DOHH2 (cell line): ENCODE measurements at regions not wholly inside any gene's neighbourhood (a gene's known extent, or its start where the extent isn't known, plus 50 kb on each side); places are given as distances from the start of the nearest gene placed in this dataset.

Source experiments
- H3F3A ChIP-seq: fragments of 200-600 bp; sonication (generic), shearing (Covaris generic); 2 replicates; pipeline ENCODE4 v1.6.0; 2016; ENCODE audit warnings: antibody characterized with exemption, mild to moderate bottlenecking; ENCODE audit not compliant: control insufficient read depth, insufficient read depth
- H3K27ac ChIP-seq: fragments of 200-600 bp; sonication (generic); 2 replicates; pipeline ENCODE4 v1.5.1; 2014; ENCODE audit warnings: low read depth, mild to moderate bottlenecking, low read length, moderate library complexity
- H3K27me3 ChIP-seq: fragments of 200-600 bp; sonication (generic); 2 replicates; pipeline ENCODE4 v1.6.1; 2014; ENCODE audit warnings: mild to moderate bottlenecking, low read length, mixed read lengths; ENCODE audit not compliant: control insufficient read depth
- H3K36me3 ChIP-seq: fragments of 200-600 bp; sonication (generic); 2 replicates; pipeline ENCODE4 v1.6.1; 2014; ENCODE audit warnings: mild to moderate bottlenecking, low read length, moderate library complexity, mixed read lengths; ENCODE audit not compliant: control insufficient read depth
- H3K4me1 ChIP-seq: fragments of 200-600 bp; sonication (generic); 2 replicates; pipeline ENCODE4 v1.6.1; 2014; ENCODE audit warnings: mild to moderate bottlenecking, low read length, mixed read lengths; ENCODE audit not compliant: control insufficient read depth
- H3K4me2 ChIP-seq: fragments of 200-600 bp; sonication (generic); 2 replicates; pipeline ENCODE4 v1.6.0; 2014; ENCODE audit warnings: mild to moderate bottlenecking, low read length, moderate library complexity
- H3K4me3 ChIP-seq: fragments of 200-600 bp; sonication (generic); 2 replicates; pipeline ENCODE4 v1.5.1; 2014; ENCODE audit warnings: mild to moderate bottlenecking, low read length, mixed read lengths
- H3K79me2 ChIP-seq: fragments of 200-600 bp; sonication (generic); 2 replicates; pipeline ENCODE4 v1.6.1; 2014; ENCODE audit warnings: mild to moderate bottlenecking, low read length, mixed read lengths; ENCODE audit not compliant: control insufficient read depth
- H3K9me2 ChIP-seq: fragments of 200-600 bp; sonication (generic); replicated peaks from 2 replicates; pipeline ENCODE4 v1.6.1; 2014; ENCODE audit warnings: mild to moderate bottlenecking, low read length, mixed read lengths; ENCODE audit not compliant: control insufficient read depth
- H3K9me3 ChIP-seq: fragments of 200-600 bp; sonication (generic); 2 replicates; pipeline ENCODE4 v1.6.1; 2014; ENCODE audit warnings: antibody characterized with exemption, low read length, mixed read lengths; ENCODE audit not compliant: control insufficient read depth, insufficient read depth
- H4K20me1 ChIP-seq: fragments of 200-600 bp; sonication (generic); 2 replicates; pipeline ENCODE4 v1.6.0; 2014; ENCODE audit warnings: low read depth, mild to moderate bottlenecking, antibody characterized with exemption, low read length, moderate library complexity; ENCODE audit not compliant: control insufficient read depth, insufficient read depth
- EZH2phosphoT487 ChIP-seq: fragments of 200-600 bp; sonication (generic); IDR thresholded peaks from 2 replicates; pipeline ENCODE4 v1.6.1; 2017; ENCODE audit warnings: borderline replicate concordance, mild to moderate bottlenecking, antibody characterized with exemption, low read length, moderate library complexity, mixed read lengths
- TF ChIP-seq, protein P1 (sequence below): fragments of 200-600 bp; sonication (generic); IDR thresholded peaks from one replicate; pipeline ENCODE4 v1.5.1; 2014; ENCODE audit warnings: antibody characterized with exemption, mild to moderate bottlenecking, low read depth, low read length; ENCODE audit not compliant: poor library complexity, severe bottlenecking

GRCh38 chr4:59094505-59094904 lies 1984.3 kb upstream of the IGFBP7 start:
- Histone ChIP-seq H3K36me3 (no peaks in the 10 kb centered on the region), H4K20me1 (no peaks in the 10 kb centered on the region), H3K4me1 (no peaks in the 10 kb centered on the region), H3K79me2 (no peaks in the 10 kb centered on the region), H3F3A (no peaks in the 10 kb centered on the region), H3K9me3 (no peaks in the 10 kb centered on the region), H3K4me3 (no peak overlapping the region), H3K27me3 (no peaks in the 10 kb centered on the region), H3K27ac (no peak overlapping the region), H3K4me2 (no peak overlapping the region), H3K9me2 (no peaks in the 10 kb centered on the region)
- TF ChIP-seq, protein P1, sequence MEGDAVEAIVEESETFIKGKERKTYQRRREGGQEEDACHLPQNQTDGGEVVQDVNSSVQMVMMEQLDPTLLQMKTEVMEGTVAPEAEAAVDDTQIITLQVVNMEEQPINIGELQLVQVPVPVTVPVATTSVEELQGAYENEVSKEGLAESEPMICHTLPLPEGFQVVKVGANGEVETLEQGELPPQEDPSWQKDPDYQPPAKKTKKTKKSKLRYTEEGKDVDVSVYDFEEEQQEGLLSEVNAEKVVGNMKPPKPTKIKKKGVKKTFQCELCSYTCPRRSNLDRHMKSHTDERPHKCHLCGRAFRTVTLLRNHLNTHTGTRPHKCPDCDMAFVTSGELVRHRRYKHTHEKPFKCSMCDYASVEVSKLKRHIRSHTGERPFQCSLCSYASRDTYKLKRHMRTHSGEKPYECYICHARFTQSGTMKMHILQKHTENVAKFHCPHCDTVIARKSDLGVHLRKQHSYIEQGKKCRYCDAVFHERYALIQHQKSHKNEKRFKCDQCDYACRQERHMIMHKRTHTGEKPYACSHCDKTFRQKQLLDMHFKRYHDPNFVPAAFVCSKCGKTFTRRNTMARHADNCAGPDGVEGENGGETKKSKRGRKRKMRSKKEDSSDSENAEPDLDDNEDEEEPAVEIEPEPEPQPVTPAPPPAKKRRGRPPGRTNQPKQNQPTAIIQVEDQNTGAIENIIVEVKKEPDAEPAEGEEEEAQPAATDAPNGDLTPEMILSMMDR: no peak
- no peak for TF ChIP-seq EZH2phosphoT487

DNA sequence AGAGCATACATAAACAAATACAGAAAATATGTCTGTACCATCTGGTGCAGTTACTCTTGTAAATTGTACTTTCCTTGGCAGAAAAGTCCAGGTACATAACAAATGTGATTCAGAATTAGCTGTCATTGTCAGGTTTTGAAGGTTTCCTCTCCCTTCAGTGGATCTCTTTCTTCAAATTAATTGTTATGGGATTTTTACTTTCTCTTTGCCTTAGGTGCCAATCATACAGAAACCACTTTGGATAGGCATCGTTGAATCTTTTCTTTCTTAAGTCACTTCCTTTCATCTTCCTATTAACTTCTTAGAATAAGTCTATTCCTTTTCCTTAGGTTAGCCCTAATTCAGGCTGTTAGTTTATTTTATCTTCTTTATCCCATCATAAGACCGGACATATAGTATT lies 1992.1 kb upstream of the IGFBP7 start:
- no peaks in the 10 kb centered on the region for H4K20me1 ChIP-seq
- H3K4me1 ChIP-seq: no peaks in the 10 kb centered on the region
- H3K4me2 ChIP-seq: no peak overlapping the region
- no peaks in the 10 kb centered on the region for H3F3A ChIP-seq
- H3K27me3 ChIP-seq: no peaks in the 10 kb centered on the region
- no peaks in the 10 kb centered on the region for H3K79me2 ChIP-seq
- TF ChIP-seq EZH2phosphoT487: no peak
- TF ChIP-seq, protein P1: no peak
- no peaks in the 10 kb centered on the region for H3K9me2 ChIP-seq
- no peaks in the 10 kb centered on the region for H3K9me3 ChIP-seq
- H3K27ac ChIP-seq: no peak overlapping the region
- H3K36me3 ChIP-seq: no peaks in the 10 kb centered on the region
- H3K4me3 ChIP-seq: no peak overlapping the region

DNA sequence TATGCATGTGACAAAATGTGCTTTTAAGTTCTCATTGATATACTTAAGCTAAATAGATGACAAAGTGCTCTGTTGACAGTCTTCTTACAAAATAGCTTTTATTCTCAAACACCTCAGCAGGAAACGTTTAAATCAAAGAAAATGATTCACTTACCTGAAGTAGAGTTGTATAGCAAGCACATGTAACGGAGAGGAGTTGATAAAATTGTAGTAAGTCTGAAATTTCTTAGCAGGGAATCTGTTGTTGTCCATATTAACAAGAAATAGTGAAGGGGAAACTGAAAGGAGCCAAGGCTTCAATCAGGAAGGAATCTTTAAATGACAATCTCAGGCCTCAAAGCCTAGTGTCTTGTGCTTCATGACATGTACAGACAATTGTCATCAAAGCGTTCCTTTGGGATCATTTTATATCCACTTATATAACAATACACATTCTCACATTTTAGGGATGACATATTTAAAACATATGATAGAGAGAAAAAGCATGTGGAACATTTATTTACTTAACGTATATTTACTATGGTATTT lies 2010.2 kb upstream of the IGFBP7 start:
- Histone ChIP-seq H3K4me3 (no peak overlapping the region), H3K27me3 (no peaks in the 10 kb centered on the region), H3K9me3 (no peaks in the 10 kb centered on the region), H4K20me1 (no peaks in the 10 kb centered on the region), H3K4me2 (no peak overlapping the region), H3K36me3 (no peaks in the 10 kb centered on the region), H3K79me2 (no peaks in the 10 kb centered on the region), H3K4me1 (no peaks in the 10 kb centered on the region), H3F3A (no peaks in the 10 kb centered on the region), H3K9me2 (no peaks in the 10 kb centered on the region), H3K27ac (no peak overlapping the region)
- TF ChIP-seq EZH2phosphoT487: no peak
- TF ChIP-seq, protein P1: no peak

GRCh38 chr4:59122626-59123025 lies 2012.4 kb upstream of the IGFBP7 start:
- no peak for TF ChIP-seq EZH2phosphoT487
- TF ChIP-seq, protein P1: no peak
- no peaks in the 10 kb centered on the region for H4K20me1 ChIP-seq
- H3K4me1 ChIP-seq: no peaks in the 10 kb centered on the region
- H3K36me3 ChIP-seq: no peaks in the 10 kb centered on the region
- H3K4me2 ChIP-seq: no peak overlapping the region
- H3K9me2 ChIP-seq: no peaks in the 10 kb centered on the region
- H3F3A ChIP-seq: no peaks in the 10 kb centered on the region
- no peak overlapping the region for H3K27ac ChIP-seq
- H3K9me3 ChIP-seq: no peaks in the 10 kb centered on the region
- no peak overlapping the region for H3K4me3 ChIP-seq
- H3K79me2 ChIP-seq: no peaks in the 10 kb centered on the region
- H3K27me3 ChIP-seq: no peaks in the 10 kb centered on the region
